ENCODE measurements at regions not wholly inside any gene's neighbourhood (a gene's known extent, or its start where the extent isn't known, plus 50 kb on each side); places are given as distances from the start of the nearest gene placed in this dataset.

GRCh38 chr4:137656661-137657060, 124.4 kb upstream of the PCDH18 start:
- Histone ChIP-seq H4K20me1 (replicated peaks; ENCODE audit: control insufficient read depth, extremely low read depth, insufficient read depth, low read length) (no peaks in the 10 kb centered on the region), H3K4me1 (ENCODE audit: control insufficient read depth, extremely low read depth, insufficient read depth, low read length) (no peaks in the 10 kb centered on the region), H3K9me1 (replicated peaks; ENCODE audit: control insufficient read depth, extremely low read depth, insufficient read depth, low read length) (no peaks in the 10 kb centered on the region), H3K4me2 (ENCODE audit: insufficient read depth, low read length) (no peak overlapping the region), H3K9me3 (replicated peaks; ENCODE audit: control insufficient read depth, insufficient read depth, low read length) (no peaks in the 10 kb centered on the region), H3K36me3 (ENCODE audit: control insufficient read depth in 2 of 2, extremely low read depth in 1 of 2, insufficient read depth in 2 of 2, low read length in 2 of 2) (no peaks in the 10 kb centered on the region), H3K4me3 (replicated peaks in 1 of 3; ENCODE audit: insufficient read depth in 1 of 3, low read depth in 1 of 3, low read length in 3 of 3) (no peak overlapping the region), H3K27ac (ENCODE audit: insufficient read depth, low read depth, low read length) (no peak overlapping the region), H3K79me2 (ENCODE audit: control insufficient read depth, insufficient read depth, low read length) (no peaks in the 10 kb centered on the region), H3K27me3 (ENCODE audit: control insufficient read depth in 2 of 2, insufficient read depth in 2 of 2, low read length in 2 of 2) (no peaks in the 10 kb centered on the region), H2AFZ (ENCODE audit: low read depth, low read length) (no peak overlapping the region), H3K9ac (replicated peaks; ENCODE audit: extremely low read depth, insufficient read depth, low read length) (no peak overlapping the region)
- intact Hi-C loops (cut with micrococcal nuclease) = no loop called here
- FAIRE-seq (no peak), DNase-seq (ENCODE audit: low read depth, low spot score) (no peak)
- BruUV-seq (replicated peaks) = no TSS peak
- ChIA-PET POLR2A (no interaction called here), CTCF (no interaction called here)
- TF ChIP-seq POLR2AphosphoS5 (IDR thresholded peaks at IDR 0.05; ENCODE audit: insufficient read depth, low read depth, low read length) (no peak), MYC (IDR thresholded peaks at IDR 0.05; ENCODE audit: low read depth, low read length) (no peak), EZH2 (IDR thresholded peaks at IDR 0.05; ENCODE audit: borderline replicate concordance, low read depth, low read length, severe bottlenecking) (no peak), JUN (IDR thresholded peaks at IDR 0.05; ENCODE audit: borderline replicate concordance, insufficient read depth, insufficient read length, low read depth) (no peak), FOS (IDR thresholded peaks at IDR 0.05; ENCODE audit: borderline replicate concordance, insufficient read depth, low read length) (no peak), POLR2A (IDR thresholded peaks at IDR 0.05; ENCODE audit: low read depth, low read length) (no peak), MAX (IDR thresholded peaks at IDR 0.05; ENCODE audit: insufficient read depth, insufficient read length) (no peak), GATA2 (IDR thresholded peaks at IDR 0.05; ENCODE audit: insufficient read depth, insufficient read length, low read depth, low read length) (no peak)
- TF ChIP-seq, protein P1, sequence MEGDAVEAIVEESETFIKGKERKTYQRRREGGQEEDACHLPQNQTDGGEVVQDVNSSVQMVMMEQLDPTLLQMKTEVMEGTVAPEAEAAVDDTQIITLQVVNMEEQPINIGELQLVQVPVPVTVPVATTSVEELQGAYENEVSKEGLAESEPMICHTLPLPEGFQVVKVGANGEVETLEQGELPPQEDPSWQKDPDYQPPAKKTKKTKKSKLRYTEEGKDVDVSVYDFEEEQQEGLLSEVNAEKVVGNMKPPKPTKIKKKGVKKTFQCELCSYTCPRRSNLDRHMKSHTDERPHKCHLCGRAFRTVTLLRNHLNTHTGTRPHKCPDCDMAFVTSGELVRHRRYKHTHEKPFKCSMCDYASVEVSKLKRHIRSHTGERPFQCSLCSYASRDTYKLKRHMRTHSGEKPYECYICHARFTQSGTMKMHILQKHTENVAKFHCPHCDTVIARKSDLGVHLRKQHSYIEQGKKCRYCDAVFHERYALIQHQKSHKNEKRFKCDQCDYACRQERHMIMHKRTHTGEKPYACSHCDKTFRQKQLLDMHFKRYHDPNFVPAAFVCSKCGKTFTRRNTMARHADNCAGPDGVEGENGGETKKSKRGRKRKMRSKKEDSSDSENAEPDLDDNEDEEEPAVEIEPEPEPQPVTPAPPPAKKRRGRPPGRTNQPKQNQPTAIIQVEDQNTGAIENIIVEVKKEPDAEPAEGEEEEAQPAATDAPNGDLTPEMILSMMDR (IDR thresholded peaks at IDR 0.05; ENCODE audit: extremely low read depth in 1 of 2, insufficient read depth in 1 of 2, low read depth in 1 of 2, low read length in 2 of 2) = no peak
- dilution Hi-C loops (cut with MboI; ENCODE audit: extremely low pct_ligation_motif_present, low sequenced_read_pairs) = no loop called here

Data from endothelial cell of umbilical vein (primary cell).